Transverse colon (tissue), 4 donors: ENCODE measurements at regions not wholly inside any gene's neighbourhood (a gene's known extent, or its start where the extent isn't known, plus 50 kb on each side); places are given as distances from the start of the nearest gene placed in this dataset.
A peak's percentile ranks its signal among the peaks of the same experiment; 100 is the strongest.

Experiments
- DNase-seq: peaks from one replicate; pipeline ENCODE4 v3.0.0-alpha.2; 2019
- H3K27ac ChIP-seq, 4 donors: fragments of 200-600 bp; sonication (generic); 2 replicates each; pipeline ENCODE4 v1.5.1; 2016 to 2018; ENCODE audit warnings: inconsistent platforms in 4 of 4
- H3K27me3 ChIP-seq: fragments of 200-600 bp; sonication (generic); 2 replicates; pipeline ENCODE4 v1.5.1; 2017; ENCODE audit warnings: inconsistent platforms
- H3K36me3 ChIP-seq, 4 donors: fragments of 200-600 bp; sonication (generic); 2 replicates each; pipeline ENCODE4 v1.5.1; 2017 to 2019; ENCODE audit warnings: inconsistent platforms in 4 of 4
- H3K4me1 ChIP-seq, 4 donors: fragments of 200-600 bp; sonication (generic); 2 replicates each; pipeline ENCODE4 v1.5.1; 2017 to 2020; ENCODE audit warnings: inconsistent platforms in 4 of 4
- H3K4me3 ChIP-seq, 4 donors: fragments of 200-600 bp; sonication (generic); 1 replicate in 1 of 4; 2 replicates in 3 of 4; pipeline versions ENCODE4 v1.5.1 to v1.6.1; 2017 to 2019; ENCODE audit warnings: inconsistent platforms in 4 of 4
- H3K9me3 ChIP-seq, 2 donors: fragments of 200-600 bp; sonication (generic); 2 replicates each; pipeline ENCODE4 v1.5.1; 2017 to 2019; ENCODE audit warnings: inconsistent platforms in 2 of 2
- EP300 ChIP-seq: sonication (generic); formaldehyde crosslinking; IDR thresholded peaks from one replicate; pipeline ENCODE4 v1.6.1; 2017; ENCODE audit warnings: antibody characterized with exemption, low read depth
- POLR2A ChIP-seq: fragments of 450-650 bp; IDR thresholded peaks from one replicate; pipeline ENCODE4 v1.6.1; 2016; ENCODE audit warnings: antibody characterized with exemption, mild to moderate bottlenecking, moderate library complexity
- POLR2AphosphoS5 ChIP-seq, 3 donors: sonication (generic); formaldehyde crosslinking; IDR thresholded peaks; one replicate each; pipeline ENCODE4 v1.6.1; 2016; ENCODE audit warnings: antibody characterized with exemption in 3 of 3
- WGBS, 2 donors: methylation state at CpG; one replicate each; pipeline ENCODE4 v1.1.5; 2018; ENCODE audit warnings: low coverage in 1 of 2; 5-methylcytosine and 5-hydroxymethylcytosine counted together
- in situ Hi-C, 4 donors: fragments of 200-750 bp; cut with MboI; loops; one replicate each; pipeline versions ENCODE4 v1.15.0 to v1.15.1; 2017; ENCODE audit warnings: low sequenced_read_pairs in 3 of 4, low pct_ligation_motif_present in 1 of 4, low pct_unique_long_range_greater_than_20kb in 1 of 4
- intact Hi-C: fragments of 100-400 bp; cut with DNase I; formaldehyde crosslinking; loops from one replicate; pipeline ENCODE4 v1.15.1; 2023; ENCODE audit warnings: low total_unique reads
- TF ChIP-seq, protein P1 (sequence below), 5 experiments: fragments of 200-600 bp in 3 of 5; fragments of 450-650 bp in 2 of 5; sonication (generic) in 3 of 5; IDR thresholded peaks; 1 replicate in 2 of 5; 2 replicates in 3 of 5; pipeline ENCODE4 v1.5.1; 2016 to 2017; ENCODE audit warnings: antibody characterized with exemption in 5 of 5, inconsistent platforms in 3 of 5, mild to moderate bottlenecking in 2 of 5, moderate library complexity in 1 of 5

DNA sequence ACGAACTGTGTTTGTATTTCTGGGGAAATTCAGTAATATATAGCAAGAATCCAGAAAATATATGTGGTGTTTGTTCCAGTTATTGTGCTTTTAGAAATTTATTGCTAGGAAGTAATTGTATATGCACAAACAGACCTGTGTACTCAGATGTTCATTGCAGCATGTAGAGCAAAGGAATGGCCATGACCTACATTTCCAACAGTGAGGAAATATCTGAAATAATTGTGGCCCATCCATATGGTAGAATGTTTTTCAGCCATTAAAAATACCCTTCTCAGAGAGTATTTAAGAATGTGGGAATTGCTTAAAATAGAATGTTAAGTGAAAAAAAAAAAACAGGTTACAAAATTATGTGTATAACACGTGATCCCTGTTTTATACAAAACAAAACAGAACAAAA, 77.3 kb downstream of the TMX1 start:
- intact Hi-C loops (no loop called here), in situ Hi-C loops (no loop called here)
- Histone ChIP-seq H3K4me1 (peaks cover 0 to 15% (median 3%) of the 10 kb centered on the region in 4 donors), H3K4me3 (no peak overlapping the region), H3K27ac (no peak overlapping the region), H3K27me3 (no peaks in the 10 kb centered on the region), H3K36me3 (no peaks in the 10 kb centered on the region), H3K9me3 (no peaks in the 10 kb centered on the region)
- TF ChIP-seq, protein P1, sequence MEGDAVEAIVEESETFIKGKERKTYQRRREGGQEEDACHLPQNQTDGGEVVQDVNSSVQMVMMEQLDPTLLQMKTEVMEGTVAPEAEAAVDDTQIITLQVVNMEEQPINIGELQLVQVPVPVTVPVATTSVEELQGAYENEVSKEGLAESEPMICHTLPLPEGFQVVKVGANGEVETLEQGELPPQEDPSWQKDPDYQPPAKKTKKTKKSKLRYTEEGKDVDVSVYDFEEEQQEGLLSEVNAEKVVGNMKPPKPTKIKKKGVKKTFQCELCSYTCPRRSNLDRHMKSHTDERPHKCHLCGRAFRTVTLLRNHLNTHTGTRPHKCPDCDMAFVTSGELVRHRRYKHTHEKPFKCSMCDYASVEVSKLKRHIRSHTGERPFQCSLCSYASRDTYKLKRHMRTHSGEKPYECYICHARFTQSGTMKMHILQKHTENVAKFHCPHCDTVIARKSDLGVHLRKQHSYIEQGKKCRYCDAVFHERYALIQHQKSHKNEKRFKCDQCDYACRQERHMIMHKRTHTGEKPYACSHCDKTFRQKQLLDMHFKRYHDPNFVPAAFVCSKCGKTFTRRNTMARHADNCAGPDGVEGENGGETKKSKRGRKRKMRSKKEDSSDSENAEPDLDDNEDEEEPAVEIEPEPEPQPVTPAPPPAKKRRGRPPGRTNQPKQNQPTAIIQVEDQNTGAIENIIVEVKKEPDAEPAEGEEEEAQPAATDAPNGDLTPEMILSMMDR (IDR thresholded peaks at IDR 0.05): no peak
- no peak for TF ChIP-seq POLR2AphosphoS5 (IDR thresholded peaks at IDR 0.05)
- no peak for DNase-seq
- 67% methylated on average over 2 of the region's 2 CpGs for WGBS, 2 donors

DNA sequence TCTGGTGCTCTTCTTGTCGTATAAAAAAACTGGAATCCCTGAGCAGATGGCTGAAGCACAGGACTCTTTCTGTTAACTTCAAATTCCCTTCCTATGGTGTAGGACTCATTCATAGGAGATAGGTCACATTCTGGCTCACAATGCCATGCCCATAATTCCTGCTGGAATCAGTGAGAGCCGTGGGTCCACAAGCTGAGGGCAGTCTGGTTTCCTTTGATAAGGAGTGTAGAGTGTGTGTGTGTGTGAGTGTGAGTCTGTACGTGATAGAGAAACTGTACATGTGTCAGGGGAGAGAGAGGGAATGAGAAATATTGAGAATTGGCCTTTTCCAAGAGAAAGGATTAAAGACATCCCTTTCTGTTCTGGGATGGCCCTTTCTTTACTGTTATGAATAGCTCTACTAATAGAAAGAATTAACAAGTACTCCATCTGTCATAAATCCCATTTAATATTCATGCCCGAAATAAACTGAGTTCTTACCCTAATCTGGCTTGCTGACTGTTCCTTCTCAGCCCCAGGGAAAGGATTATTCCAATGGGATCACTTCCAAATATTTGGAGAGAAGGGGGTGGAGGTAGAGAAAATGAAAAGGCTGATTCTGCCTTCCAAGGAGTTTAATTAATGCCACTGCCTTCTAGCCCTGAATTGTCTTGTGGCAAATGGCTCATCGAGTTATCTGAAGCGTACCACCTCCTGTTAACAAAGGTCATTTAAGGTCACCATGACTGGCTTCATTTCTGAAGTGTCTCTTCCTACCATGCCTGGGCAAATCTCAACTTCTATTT, 79.0 kb downstream of the TMX1 start:
- in situ Hi-C loops: no loop called here
- peak overlapping the region in 3 of 4 donors; percentile 2 to 46 (median 7) for H3K27ac ChIP-seq
- intact Hi-C loops: no loop called here

DNA sequence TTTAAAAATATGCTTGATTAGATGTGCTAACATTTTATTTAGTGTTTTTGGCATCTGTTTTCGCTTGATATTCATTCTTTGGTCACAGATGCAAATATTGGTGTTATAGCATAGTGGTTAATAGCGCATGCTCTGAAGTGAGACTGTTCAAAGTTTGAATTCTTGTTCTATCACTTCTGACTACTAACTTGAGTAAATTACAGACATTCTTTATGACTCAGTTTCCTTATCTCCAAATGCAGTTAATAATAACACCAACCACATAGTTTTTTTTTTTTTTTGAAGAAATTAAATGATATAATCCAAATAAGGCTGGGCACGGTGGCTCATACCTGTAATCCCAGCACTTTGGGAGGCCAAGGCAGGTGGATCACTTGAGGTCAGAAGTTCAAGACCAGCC, 81.0 kb downstream of the TMX1 start:
- peaks cover 0 to 15% (median 3%) of the 10 kb centered on the region in 4 donors for H3K4me1 ChIP-seq
- intact Hi-C loops (no loop called here), in situ Hi-C loops (no loop called here)
- 81% methylated on average over 3 of the region's 3 CpGs for WGBS, 2 donors
- no peaks in the 10 kb centered on the region for H3K27me3 ChIP-seq
- TF ChIP-seq, protein P1 (IDR thresholded peaks at IDR 0.05): no peak
- TF ChIP-seq EP300 (no peak), POLR2AphosphoS5 (IDR thresholded peaks at IDR 0.05) (no peak)
- no peak overlapping the region for H3K27ac ChIP-seq
- no peaks in the 10 kb centered on the region for H3K36me3 ChIP-seq
- no peaks in the 10 kb centered on the region for H3K9me3 ChIP-seq
- H3K4me3 ChIP-seq: no peak overlapping the region
- DNase-seq: no peak

More for the DNA sequence above, 79.0 kb downstream of the TMX1 start:
- no peaks in the 10 kb centered on the region for H3K9me3 ChIP-seq
- no peaks in the 10 kb centered on the region for H3K27me3 ChIP-seq
- no peaks in the 10 kb centered on the region for H3K36me3 ChIP-seq
- H3K4me1 ChIP-seq: peaks cover 0 to 15% (median 3%) of the 10 kb centered on the region in 4 donors
- no peak for DNase-seq
- WGBS, 2 donors: 52 to 59% methylated on average over 4 to 6 of the region's 6 CpGs
- no peak for TF ChIP-seq EP300
- TF ChIP-seq POLR2AphosphoS5 (IDR thresholded peaks at IDR 0.05): no peak
- no peak overlapping the region for H3K4me3 ChIP-seq

DNA sequence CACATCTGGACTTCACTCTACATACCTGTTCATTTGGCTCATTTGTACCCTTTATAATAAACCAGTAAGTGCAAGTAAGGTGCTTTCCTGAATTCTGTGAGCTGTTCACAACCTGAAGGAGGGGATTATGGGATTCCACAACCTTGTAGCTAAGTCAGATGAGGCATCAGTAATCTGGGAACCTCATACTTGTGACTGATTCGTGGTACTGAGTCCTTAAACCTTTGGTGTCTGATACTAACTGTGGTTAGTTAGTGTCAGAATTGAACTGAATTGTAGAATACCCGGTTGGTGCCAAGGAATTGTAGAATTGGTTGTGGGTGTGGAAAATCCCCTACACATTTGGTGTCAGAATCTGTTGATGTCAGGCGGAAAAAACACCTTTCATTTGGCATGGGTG, 83.4 kb downstream of the TMX1 start:
- intact Hi-C loops: no loop called here
- TF ChIP-seq EP300 (no peak), POLR2AphosphoS5 (IDR thresholded peaks at IDR 0.05) (no peak), POLR2A (no peak)
- TF ChIP-seq, protein P1 (IDR thresholded peaks at IDR 0.05): no peak
- in situ Hi-C loops: no loop called here
- Histone ChIP-seq H3K9me3 (no peaks in the 10 kb centered on the region), H3K27ac (no peak overlapping the region), H3K27me3 (no peaks in the 10 kb centered on the region), H3K4me1 (peaks cover 0 to 22% (median 5%) of the 10 kb centered on the region in 4 donors), H3K4me3 (no peak overlapping the region), H3K36me3 (no peaks in the 10 kb centered on the region)
- DNase-seq: no peak
- WGBS, 2 donors: 77 to 100% methylated on average over 2 to 3 of the region's 3 CpGs

DNA sequence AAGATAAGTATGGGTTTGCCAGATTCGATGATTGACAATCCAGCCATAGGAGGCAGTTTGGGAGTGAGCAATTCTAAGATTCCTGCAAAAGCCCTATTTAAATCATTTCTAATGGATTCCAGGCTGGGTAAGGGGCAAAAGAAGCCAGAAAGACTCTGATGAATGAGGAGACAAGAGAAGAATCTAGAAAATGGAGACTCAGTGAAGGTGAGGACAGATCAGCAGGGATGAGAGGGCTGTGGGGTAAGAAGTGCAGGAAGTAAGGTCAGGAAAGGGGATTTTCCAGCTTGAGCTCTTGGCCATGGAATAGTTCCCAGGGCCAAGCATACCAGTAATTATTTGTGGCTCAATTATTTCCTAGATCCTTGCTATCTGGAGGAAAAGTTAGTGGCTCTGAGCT, 87.3 kb downstream of the TMX1 start:
- H3K27me3 ChIP-seq: no peaks in the 10 kb centered on the region
- H3K9me3 ChIP-seq: no peaks in the 10 kb centered on the region
- intact Hi-C loops (no loop called here), in situ Hi-C loops (no loop called here)
- H3K36me3 ChIP-seq: no peaks in the 10 kb centered on the region
- no peak overlapping the region for H3K4me3 ChIP-seq
- peak overlapping the region; percentile 30 to 61 (median 55) for H3K27ac ChIP-seq
- peaks cover 0 to 19% (median 4%) of the 10 kb centered on the region in 4 donors for H3K4me1 ChIP-seq
- 60% methylated on average over 1 of the region's 1 CpG; no CpG with 5 or more reads in 1 of the 2 donors for WGBS, 2 donors
- TF ChIP-seq POLR2AphosphoS5 (IDR thresholded peaks at IDR 0.05) (no peak), POLR2A (no peak)
- DNase-seq: no peak
